Glutamatergic neuron (in vitro differentiated cells): ENCODE measurements at regions not wholly inside any gene's neighbourhood (a gene's known extent, or its start where the extent isn't known, plus 50 kb on each side); places are given as distances from the start of the nearest gene placed in this dataset.
A peak's percentile ranks its signal among the peaks of the same experiment; 100 is the strongest.

Experiments used
- DNase-seq: peaks from one replicate; pipeline ENCODE4 v3.0.0; 2022
- H3K27ac Mint-ChIP-seq: one replicate; pipeline ENCODE4 v1.8.0; 2020; ENCODE audit warnings: mild to moderate bottlenecking, mixed read lengths, inconsistent platforms; ENCODE audit not compliant: unreplicated experiment
- H3K27me3 Mint-ChIP-seq: one replicate; pipeline ENCODE4 v1.8.0; 2020; ENCODE audit warnings: mild to moderate bottlenecking, moderate library complexity, mixed read lengths, inconsistent platforms; ENCODE audit not compliant: unreplicated experiment
- H3K36me3 Mint-ChIP-seq: one replicate; pipeline ENCODE4 v1.8.0; 2020; ENCODE audit warnings: mild to moderate bottlenecking, mixed read lengths, inconsistent platforms; ENCODE audit not compliant: unreplicated experiment
- H3K4me1 Mint-ChIP-seq: one replicate; pipeline ENCODE4 v1.8.0; 2020; ENCODE audit warnings: mild to moderate bottlenecking, low read depth, mixed read lengths, inconsistent platforms; ENCODE audit not compliant: unreplicated experiment
- H3K4me3 Mint-ChIP-seq: one replicate; pipeline ENCODE4 v1.8.0; 2020; ENCODE audit warnings: mild to moderate bottlenecking, mixed read lengths, inconsistent platforms; ENCODE audit not compliant: unreplicated experiment
- H3K9me3 Mint-ChIP-seq: one replicate; pipeline ENCODE4 v1.8.0; 2020; ENCODE audit warnings: mild to moderate bottlenecking, moderate library complexity, mixed read lengths, inconsistent platforms; ENCODE audit not compliant: unreplicated experiment
- TF ChIP-seq, protein P1 (sequence below): fragments of 200-600 bp; sonication (generic); IDR thresholded peaks from one replicate; pipeline ENCODE4 v1.5.0; 2021; ENCODE audit not compliant: partially characterized antibody, unreplicated experiment

DNA sequence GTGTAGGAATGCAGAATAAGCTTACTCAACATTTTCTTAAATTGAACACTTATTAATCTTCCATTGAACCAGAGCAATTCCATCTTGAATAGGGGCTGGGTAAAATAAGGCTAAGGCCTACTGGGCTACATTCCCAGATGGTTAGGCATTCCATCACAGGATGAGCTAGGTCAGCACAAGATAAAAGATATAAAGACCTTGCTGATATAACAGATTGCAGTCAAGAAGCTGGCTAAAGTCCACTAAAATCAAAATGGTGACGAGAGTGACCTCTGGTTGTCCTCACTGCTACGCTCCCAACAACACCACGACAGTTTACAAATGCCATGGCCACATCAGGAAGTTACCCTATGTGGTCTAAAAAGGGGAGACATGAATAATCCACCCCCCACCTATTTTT lies 156.1 kb downstream of the NXNL2 start:
- Mint-ChIP-seq H3K27me3 (peaks cover 2% of the 10 kb centered on the region), H3K36me3 (peaks cover 13% of the 10 kb centered on the region), H3K4me1 (peaks cover 8% of the 10 kb centered on the region), H3K9me3 (peaks cover 4% of the 10 kb centered on the region), H3K27ac (no peak overlapping the region), H3K4me3 (no peak overlapping the region)
- TF ChIP-seq, protein P1, sequence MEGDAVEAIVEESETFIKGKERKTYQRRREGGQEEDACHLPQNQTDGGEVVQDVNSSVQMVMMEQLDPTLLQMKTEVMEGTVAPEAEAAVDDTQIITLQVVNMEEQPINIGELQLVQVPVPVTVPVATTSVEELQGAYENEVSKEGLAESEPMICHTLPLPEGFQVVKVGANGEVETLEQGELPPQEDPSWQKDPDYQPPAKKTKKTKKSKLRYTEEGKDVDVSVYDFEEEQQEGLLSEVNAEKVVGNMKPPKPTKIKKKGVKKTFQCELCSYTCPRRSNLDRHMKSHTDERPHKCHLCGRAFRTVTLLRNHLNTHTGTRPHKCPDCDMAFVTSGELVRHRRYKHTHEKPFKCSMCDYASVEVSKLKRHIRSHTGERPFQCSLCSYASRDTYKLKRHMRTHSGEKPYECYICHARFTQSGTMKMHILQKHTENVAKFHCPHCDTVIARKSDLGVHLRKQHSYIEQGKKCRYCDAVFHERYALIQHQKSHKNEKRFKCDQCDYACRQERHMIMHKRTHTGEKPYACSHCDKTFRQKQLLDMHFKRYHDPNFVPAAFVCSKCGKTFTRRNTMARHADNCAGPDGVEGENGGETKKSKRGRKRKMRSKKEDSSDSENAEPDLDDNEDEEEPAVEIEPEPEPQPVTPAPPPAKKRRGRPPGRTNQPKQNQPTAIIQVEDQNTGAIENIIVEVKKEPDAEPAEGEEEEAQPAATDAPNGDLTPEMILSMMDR = no peak
- DNase-seq = no peak

DNA sequence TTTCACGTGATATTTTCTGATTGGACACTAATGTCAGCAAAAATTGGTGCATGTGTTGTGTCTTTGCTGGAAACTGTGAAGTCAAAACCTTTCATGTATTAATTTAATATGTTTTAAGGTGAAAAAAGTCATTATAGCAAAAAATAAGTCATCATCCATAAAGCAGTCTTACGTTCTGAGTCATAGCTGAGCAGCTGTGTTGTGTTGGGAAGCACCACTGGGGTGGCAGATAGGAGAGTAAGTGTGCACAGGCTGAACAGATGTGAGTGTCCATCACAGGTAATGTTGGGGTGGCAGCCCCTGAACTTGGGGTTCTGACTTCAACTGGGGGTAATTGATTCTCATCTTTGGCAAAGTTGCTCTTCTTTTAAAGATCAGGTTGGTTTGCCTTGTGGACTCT lies 156.8 kb downstream of the NXNL2 start:
- peaks cover 4% of the 10 kb centered on the region for H3K9me3 Mint-ChIP-seq

DNA sequence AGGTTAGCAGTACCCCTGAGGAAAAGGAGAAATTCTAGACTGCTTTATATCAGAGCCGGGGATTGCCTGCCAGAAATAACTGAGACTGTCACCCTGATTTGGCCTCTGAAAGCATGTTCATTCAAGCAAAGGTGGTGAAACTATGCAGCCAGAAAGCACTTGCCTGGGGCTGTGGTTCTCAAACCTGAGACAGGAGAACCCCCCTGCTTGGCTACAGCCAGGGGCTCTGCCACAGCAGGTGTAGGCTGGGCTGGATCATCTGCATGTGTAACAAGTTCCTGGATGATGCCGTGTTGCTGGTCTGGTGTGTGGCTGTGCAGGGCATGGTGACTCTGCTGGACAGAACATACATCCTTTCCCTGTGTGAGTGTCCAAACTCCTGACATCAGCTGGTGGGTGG lies 157.8 kb downstream of the NXNL2 start:
- peaks cover 6% of the 10 kb centered on the region for H3K9me3 Mint-ChIP-seq

More for the DNA sequence above, 156.8 kb downstream of the NXNL2 start:
- Mint-ChIP-seq H3K27ac (no peak overlapping the region), H3K4me3 (no peak overlapping the region), H3K36me3 (peaks cover 8% of the 10 kb centered on the region), H3K4me1 (peaks cover 8% of the 10 kb centered on the region), H3K27me3 (no peaks in the 10 kb centered on the region)
- DNase-seq = no peak
- TF ChIP-seq, protein P1 = no peak

DNA sequence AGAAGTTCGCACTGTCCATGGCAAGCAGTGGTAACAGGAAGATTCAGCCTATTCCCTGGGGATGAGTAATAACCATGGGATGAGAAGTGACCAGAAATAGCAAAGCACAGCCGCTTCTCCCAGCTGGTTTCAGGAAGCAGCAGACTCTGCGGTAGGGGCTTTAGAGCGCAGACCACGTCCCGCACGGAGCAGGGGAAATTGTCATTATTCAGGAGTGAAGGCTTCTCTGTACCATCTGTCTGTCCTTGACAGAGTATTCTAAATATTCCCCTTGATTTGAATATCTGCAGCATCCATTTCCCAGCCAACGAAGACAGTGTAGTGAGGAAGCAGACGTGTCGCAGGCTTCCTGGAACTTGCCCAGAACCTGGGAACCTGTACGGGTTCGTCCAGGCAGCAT lies 159.6 kb downstream of the NXNL2 start:
- DNase-seq = no peak
- H3K27ac Mint-ChIP-seq = peak overlapping the region; percentile 36
- peaks cover 5% of the 10 kb centered on the region for H3K36me3 Mint-ChIP-seq
- H3K9me3 Mint-ChIP-seq = peaks cover 6% of the 10 kb centered on the region
- H3K4me3 Mint-ChIP-seq = no peak overlapping the region
- H3K27me3 Mint-ChIP-seq = peaks cover 2% of the 10 kb centered on the region
- TF ChIP-seq, protein P1 = no peak
- peaks cover 8% of the 10 kb centered on the region for H3K4me1 Mint-ChIP-seq

More for the DNA sequence above, 157.8 kb downstream of the NXNL2 start:
- TF ChIP-seq, protein P1 = no peak
- DNase-seq = no peak
- Mint-ChIP-seq H3K27me3 (peaks cover 2% of the 10 kb centered on the region), H3K4me3 (no peak overlapping the region), H3K27ac (no peak overlapping the region), H3K36me3 (peaks cover 8% of the 10 kb centered on the region), H3K4me1 (peaks cover 8% of the 10 kb centered on the region)

DNA sequence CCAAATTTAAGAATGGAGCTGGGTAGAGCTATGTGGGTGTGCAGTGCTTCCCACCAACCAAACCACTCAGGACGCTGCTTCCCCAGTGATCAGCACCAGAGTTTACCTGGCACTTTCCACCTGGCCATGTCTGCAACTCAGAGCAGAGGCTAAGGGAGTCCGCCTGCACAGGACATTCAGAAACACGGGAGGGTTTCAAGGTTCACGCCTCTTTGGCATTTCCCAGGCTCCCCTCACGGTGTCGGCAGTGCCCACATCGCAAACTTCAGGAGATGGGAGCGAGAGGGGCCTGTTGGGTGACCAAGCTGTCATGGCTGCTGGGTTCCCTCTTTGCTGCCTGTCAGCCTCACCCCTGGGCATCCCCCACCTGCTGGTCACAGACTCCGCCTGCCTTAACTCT lies 161.5 kb downstream of the NXNL2 start:
- Mint-ChIP-seq H3K4me1 (peaks cover 8% of the 10 kb centered on the region), H3K27ac (no peak overlapping the region), H3K27me3 (peaks cover 4% of the 10 kb centered on the region), H3K9me3 (peaks cover 8% of the 10 kb centered on the region), H3K36me3 (peaks cover 5% of the 10 kb centered on the region), H3K4me3 (no peak overlapping the region)
- no peak for DNase-seq
- TF ChIP-seq, protein P1 = no peak
